CD4-positive, alpha-beta T cell (primary cell): ENCODE measurements at regions not wholly inside any gene's neighbourhood (a gene's known extent, or its start where the extent isn't known, plus 50 kb on each side); places are given as distances from the start of the nearest gene placed in this dataset.

ENCODE experiments used
- ATAC-seq: fragments of 200-7000 bp; cut with Tn5 transposase; one replicate; pipeline ENCODE4 v1.10.0; 2022; ENCODE audit warnings: mild to moderate bottlenecking; ENCODE audit not compliant: poor library complexity
- CTCF ChIA-PET: fragments of 350-600 bp; sonication (Branson Sonifier 250); formaldehyde crosslinking; loops from one replicate; lab custom pipeline; 2021; ENCODE audit warnings: antibody characterized with exemption, inconsistent platforms; lab: Charles Lee
- POLR2A ChIA-PET: fragments of 350-600 bp; sonication (Branson Sonifier 250); formaldehyde crosslinking; loops from one replicate; lab custom pipeline; 2021; ENCODE audit warnings: antibody characterized with exemption, inconsistent platforms; lab: Charles Lee
- DNase-seq, 14 experiments: peaks; one replicate each; pipeline ENCODE4 v3.0.0-alpha.2; 2013 to 2020; ENCODE audit warnings: mixed read lengths in 2 of 14
- H3K27ac ChIP-seq, 2 donors: one replicate each; pipeline versions ENCODE4 v1.5.1 to v1.7.0; 2013; ENCODE audit warnings: low read length in 2 of 2, low read depth in 1 of 2, mild to moderate bottlenecking in 1 of 2
- H3K27me3 ChIP-seq, 2 experiments: 1 replicate in 1 of 2; 2 replicates in 1 of 2; pipeline versions ENCODE4 v1.6.1 to v1.7.0; 2013; ENCODE audit warnings: low read length in 2 of 2, control low read depth in 1 of 2, mild to moderate bottlenecking in 1 of 2, moderate library complexity in 1 of 2; ENCODE audit not compliant: insufficient read depth in 2 of 2, control insufficient read depth in 1 of 2
- H3K36me3 ChIP-seq: one replicate; pipeline ENCODE4 v1.6.1; 2013; ENCODE audit warnings: low read length, control low read depth; ENCODE audit not compliant: insufficient read depth
- H3K4me1 ChIP-seq: one replicate; pipeline ENCODE4 v1.6.1; 2013; ENCODE audit warnings: low read length, control low read depth; ENCODE audit not compliant: insufficient read depth
- H3K4me3 ChIP-seq: one replicate; pipeline ENCODE4 v1.5.1; 2013; ENCODE audit warnings: mild to moderate bottlenecking, low read length, moderate library complexity
- H3K9me3 ChIP-seq, 2 experiments: 1 replicate in 1 of 2; 2 replicates in 1 of 2; pipeline versions ENCODE4 v1.6.1 to v1.7.0; 2013; ENCODE audit warnings: low read length in 2 of 2, mild to moderate bottlenecking in 2 of 2, control low read depth in 1 of 2, moderate library complexity in 1 of 2; ENCODE audit not compliant: control insufficient read depth in 1 of 2, insufficient read depth in 1 of 2
- H3K27ac Mint-ChIP-seq: one replicate; pipeline ENCODE4 v1.8.0; 2020; ENCODE audit warnings: mixed read lengths
- H3K27me3 Mint-ChIP-seq: one replicate; pipeline ENCODE4 v1.8.0; 2021; ENCODE audit warnings: mixed read lengths
- H3K36me3 Mint-ChIP-seq: one replicate; pipeline ENCODE4 v1.8.0; 2021; ENCODE audit warnings: low read depth, mixed read lengths
- H3K4me1 Mint-ChIP-seq: one replicate; pipeline ENCODE4 v1.8.0; 2021; ENCODE audit warnings: low read depth, mixed read lengths
- H3K4me3 Mint-ChIP-seq: one replicate; pipeline ENCODE4 v1.8.0; 2020; ENCODE audit warnings: mild to moderate bottlenecking, mixed read lengths
- H3K9me3 Mint-ChIP-seq: one replicate; pipeline ENCODE4 v1.8.0; 2020; ENCODE audit warnings: mixed read lengths
- intact Hi-C, 2 experiments: fragments of 100-400 bp; cut with DNase I in 1 of 2; cut with micrococcal nuclease in 1 of 2; formaldehyde crosslinking; loops; one replicate each; pipeline versions ENCODE4 v1.15.1 to v1.9.0; 2023 to 2025; cut with DNase I, micrococcal nuclease
- TF ChIP-seq, protein P1 (sequence below): fragments of 200-600 bp; IDR thresholded peaks from one replicate; pipeline ENCODE4 v1.8.0; 2022; ENCODE audit warnings: antibody characterized with exemption, mild to moderate bottlenecking

DNA sequence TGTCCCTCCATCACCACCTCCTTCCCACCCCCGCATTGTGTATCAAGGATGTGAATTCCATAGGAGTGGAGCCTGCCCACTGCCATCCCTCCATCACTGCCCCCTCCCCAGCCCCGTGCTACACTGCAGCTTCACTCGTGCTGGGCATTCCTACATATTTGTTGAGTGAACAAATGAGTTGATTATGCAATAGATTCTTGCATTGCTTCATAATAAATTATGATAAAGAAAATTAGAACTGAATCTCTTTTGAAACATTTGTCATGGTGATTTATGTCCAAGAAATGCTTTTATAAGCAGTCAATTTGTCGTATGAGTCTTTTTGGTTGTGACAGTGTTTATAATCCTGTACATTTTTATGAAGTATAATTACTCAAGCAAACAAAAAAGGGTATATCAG is 83.2 kb downstream of the IRX1 start:
- Mint-ChIP-seq H3K9me3 (peaks cover 2% of the 10 kb centered on the region), H3K4me3 (no peak overlapping the region), H3K4me1 (no peaks in the 10 kb centered on the region), H3K27ac (no peak overlapping the region), H3K27me3 (no peaks in the 10 kb centered on the region), H3K36me3 (no peaks in the 10 kb centered on the region)
- no peak for DNase-seq
- TF ChIP-seq, protein P1, sequence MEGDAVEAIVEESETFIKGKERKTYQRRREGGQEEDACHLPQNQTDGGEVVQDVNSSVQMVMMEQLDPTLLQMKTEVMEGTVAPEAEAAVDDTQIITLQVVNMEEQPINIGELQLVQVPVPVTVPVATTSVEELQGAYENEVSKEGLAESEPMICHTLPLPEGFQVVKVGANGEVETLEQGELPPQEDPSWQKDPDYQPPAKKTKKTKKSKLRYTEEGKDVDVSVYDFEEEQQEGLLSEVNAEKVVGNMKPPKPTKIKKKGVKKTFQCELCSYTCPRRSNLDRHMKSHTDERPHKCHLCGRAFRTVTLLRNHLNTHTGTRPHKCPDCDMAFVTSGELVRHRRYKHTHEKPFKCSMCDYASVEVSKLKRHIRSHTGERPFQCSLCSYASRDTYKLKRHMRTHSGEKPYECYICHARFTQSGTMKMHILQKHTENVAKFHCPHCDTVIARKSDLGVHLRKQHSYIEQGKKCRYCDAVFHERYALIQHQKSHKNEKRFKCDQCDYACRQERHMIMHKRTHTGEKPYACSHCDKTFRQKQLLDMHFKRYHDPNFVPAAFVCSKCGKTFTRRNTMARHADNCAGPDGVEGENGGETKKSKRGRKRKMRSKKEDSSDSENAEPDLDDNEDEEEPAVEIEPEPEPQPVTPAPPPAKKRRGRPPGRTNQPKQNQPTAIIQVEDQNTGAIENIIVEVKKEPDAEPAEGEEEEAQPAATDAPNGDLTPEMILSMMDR, result no peak
- H3K27me3 ChIP-seq, result no peaks in the 10 kb centered on the region
- intact Hi-C loops, result no loop called here
- H3K9me3 ChIP-seq, result peaks cover 0 to 24% of the 10 kb centered on the region in 2 experiments
- CTCF ChIA-PET, result no interaction called here
- no peak overlapping the region for H3K27ac ChIP-seq
- no peak overlapping the region for H3K4me3 ChIP-seq
- ATAC-seq, result no peak
- POLR2A ChIA-PET, result no interaction called here
- no peaks in the 10 kb centered on the region for H3K4me1 ChIP-seq
- no peaks in the 10 kb centered on the region for H3K36me3 ChIP-seq

DNA sequence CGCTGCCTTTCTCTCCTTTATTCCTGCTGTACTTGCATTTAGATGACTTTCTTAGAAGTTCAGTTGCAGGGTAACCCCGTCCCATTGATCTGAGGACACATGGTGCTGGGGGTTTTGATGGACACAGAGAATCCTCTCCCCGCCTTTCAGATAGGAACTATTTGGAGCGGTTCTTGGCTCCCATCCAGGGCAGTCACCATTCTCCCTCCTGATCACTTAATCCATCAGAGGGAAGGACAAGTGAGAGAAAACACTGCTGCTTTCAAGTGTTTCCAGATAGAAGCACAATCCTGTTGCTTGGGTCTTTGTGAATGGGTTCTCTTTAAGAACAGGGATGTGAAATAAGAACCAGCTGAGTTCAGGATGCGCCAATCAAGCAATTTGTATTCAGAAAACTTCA is 85.2 kb downstream of the IRX1 start:
- no peaks in the 10 kb centered on the region for H3K4me1 ChIP-seq
- peaks cover 4% of the 10 kb centered on the region for H3K9me3 Mint-ChIP-seq
- ATAC-seq, result no peak
- H3K9me3 ChIP-seq, result peaks cover 0 to 33% of the 10 kb centered on the region in 2 experiments
- DNase-seq, result no peak
- ChIA-PET POLR2A (no interaction called here), CTCF (no interaction called here)
- H3K27me3 Mint-ChIP-seq, result no peaks in the 10 kb centered on the region
- no peaks in the 10 kb centered on the region for H3K4me1 Mint-ChIP-seq
- H3K36me3 Mint-ChIP-seq, result no peaks in the 10 kb centered on the region
- no peak overlapping the region for H3K27ac ChIP-seq
- H3K27ac Mint-ChIP-seq, result no peak overlapping the region
- no peaks in the 10 kb centered on the region for H3K36me3 ChIP-seq
- no peak overlapping the region for H3K4me3 Mint-ChIP-seq
- TF ChIP-seq, protein P1, result no peak
- intact Hi-C loops, result no loop called here
- H3K4me3 ChIP-seq, result no peak overlapping the region
- no peaks in the 10 kb centered on the region for H3K27me3 ChIP-seq

DNA sequence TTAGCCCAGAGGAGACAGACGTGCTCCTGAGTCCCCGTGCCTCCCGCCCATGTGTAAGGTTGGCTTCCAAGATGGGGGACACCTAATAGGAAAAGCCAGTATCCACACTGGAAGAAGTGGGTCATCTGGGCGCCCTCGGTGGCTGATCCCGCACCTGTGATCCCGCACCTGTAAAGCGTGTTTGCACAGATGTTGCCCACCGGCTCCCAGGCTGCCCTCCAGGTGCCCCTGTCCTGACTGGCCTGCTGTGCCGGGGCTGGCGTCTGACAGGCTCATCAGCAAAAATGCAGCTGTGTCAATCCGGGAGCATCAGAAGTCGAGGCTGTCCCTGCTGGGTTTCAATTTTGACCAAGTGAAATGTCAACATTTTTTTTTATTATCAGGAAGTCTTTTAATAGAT is 88.5 kb downstream of the IRX1 start:
- TF ChIP-seq, protein P1, result no peak
- peaks cover 0 to 15% of the 10 kb centered on the region in 2 experiments for H3K9me3 ChIP-seq
- no peak overlapping the region for H3K27ac Mint-ChIP-seq
- H3K27me3 Mint-ChIP-seq, result no peaks in the 10 kb centered on the region
- peaks cover 6% of the 10 kb centered on the region for H3K9me3 Mint-ChIP-seq
- no peaks in the 10 kb centered on the region for H3K36me3 ChIP-seq
- intact Hi-C loops, result no loop called here
- H3K36me3 Mint-ChIP-seq, result no peaks in the 10 kb centered on the region
- DNase-seq (no peak), ATAC-seq (no peak)
- no peak overlapping the region for H3K27ac ChIP-seq
- H3K27me3 ChIP-seq, result no peaks in the 10 kb centered on the region
- no peak overlapping the region for H3K4me3 Mint-ChIP-seq
- H3K4me1 Mint-ChIP-seq, result no peaks in the 10 kb centered on the region
- ChIA-PET CTCF (no interaction called here), POLR2A (no interaction called here)
- H3K4me1 ChIP-seq, result no peaks in the 10 kb centered on the region
- no peak overlapping the region for H3K4me3 ChIP-seq
